A673 (cell line): ENCODE measurements at regions not wholly inside any gene's neighbourhood (a gene's known extent, or its start where the extent isn't known, plus 50 kb on each side); places are given as distances from the start of the nearest gene placed in this dataset.

Experiments used
- BruUV-seq: library from RNA; stranded (reverse); fragments of 400-500 nt; replicated peaks from 2 replicates; lab custom pipeline; 2021; lab: Mats Ljungman, UMichigan
- CTCF ChIA-PET: fragments of 300-600 bp; sonication (Branson Sonifier 250); formaldehyde crosslinking; loops from one replicate; lab custom pipeline; 2022; ENCODE audit warnings: antibody characterized with exemption; lab: Charles Lee
- POLR2A ChIA-PET: fragments of 300-600 bp; sonication (Branson Sonifier 250); formaldehyde crosslinking; loops from one replicate; lab custom pipeline; 2022; ENCODE audit warnings: antibody characterized with exemption; ENCODE audit not compliant: low non-redundant PET; lab: Charles Lee
- DNase-seq: peaks from one replicate; pipeline ENCODE4 v3.0.0-alpha.2; 2015; ENCODE audit warnings: low spot score
- H3K27ac ChIP-seq: fragments of 200-600 bp; sonication (generic); 2 replicates; pipeline ENCODE4 v1.5.1; 2016; ENCODE audit warnings: mixed run types, low read depth, mild to moderate bottlenecking, mixed read lengths, antibody characterized with exemption, low read length; ENCODE audit not compliant: poor library complexity, severe bottlenecking
- H3K27me3 ChIP-seq: fragments of 200-600 bp; sonication (generic); replicated peaks from 2 replicates; pipeline ENCODE4 v1.6.1; 2017; ENCODE audit warnings: mixed run types, low read depth, mild to moderate bottlenecking, mixed read lengths, antibody characterized with exemption, low read length; ENCODE audit not compliant: insufficient read depth, poor library complexity
- H3K36me3 ChIP-seq: fragments of 200-600 bp; sonication (generic); 2 replicates; pipeline ENCODE4 v1.6.1; 2016; ENCODE audit warnings: mixed run types, mild to moderate bottlenecking, mixed read lengths, antibody characterized with exemption, low read length; ENCODE audit not compliant: insufficient read depth, poor library complexity, severe bottlenecking
- H3K4me1 ChIP-seq: fragments of 200-600 bp; sonication (generic); 2 replicates; pipeline ENCODE4 v1.6.1; 2017; ENCODE audit warnings: mixed run types, mild to moderate bottlenecking, mixed read lengths, antibody characterized with exemption, low read length; ENCODE audit not compliant: insufficient read depth, poor library complexity, severe bottlenecking
- H3K4me3 ChIP-seq: fragments of 200-600 bp; sonication (generic); 2 replicates; pipeline ENCODE4 v1.5.1; 2016; ENCODE audit warnings: low read depth, mixed run types, mild to moderate bottlenecking, mixed read lengths, low read length; ENCODE audit not compliant: poor library complexity, severe bottlenecking
- H3K9me3 ChIP-seq: fragments of 200-600 bp; sonication (generic); 2 replicates; pipeline ENCODE4 v1.6.1; 2016; ENCODE audit warnings: mixed run types, low read depth, mild to moderate bottlenecking, mixed read lengths, antibody characterized with exemption, low read length; ENCODE audit not compliant: poor library complexity, severe bottlenecking
- EZH2 ChIP-seq: fragments of 200-600 bp; sonication (generic); IDR thresholded peaks from 2 replicates; pipeline ENCODE4 v1.6.1; 2017; ENCODE audit warnings: borderline replicate concordance, low read depth, mild to moderate bottlenecking, mixed read lengths, antibody characterized with exemption, low read length; ENCODE audit not compliant: poor library complexity, severe bottlenecking
- intact Hi-C: fragments of 100-400 bp; cut with micrococcal nuclease; formaldehyde crosslinking; loops from one replicate; pipeline ENCODE4 v1.10.0; 2022; ENCODE audit not compliant: unreplicated experiment
- TF ChIP-seq, protein P1 (sequence below): fragments of 300-800, 200-600 bp; sonication (generic); conservative IDR thresholded peaks from 2 replicates; pipeline ENCODE4 v1.5.1; 2017; ENCODE audit warnings: low read depth, mild to moderate bottlenecking, antibody characterized with exemption, low read length, moderate library complexity, mixed read lengths

DNA sequence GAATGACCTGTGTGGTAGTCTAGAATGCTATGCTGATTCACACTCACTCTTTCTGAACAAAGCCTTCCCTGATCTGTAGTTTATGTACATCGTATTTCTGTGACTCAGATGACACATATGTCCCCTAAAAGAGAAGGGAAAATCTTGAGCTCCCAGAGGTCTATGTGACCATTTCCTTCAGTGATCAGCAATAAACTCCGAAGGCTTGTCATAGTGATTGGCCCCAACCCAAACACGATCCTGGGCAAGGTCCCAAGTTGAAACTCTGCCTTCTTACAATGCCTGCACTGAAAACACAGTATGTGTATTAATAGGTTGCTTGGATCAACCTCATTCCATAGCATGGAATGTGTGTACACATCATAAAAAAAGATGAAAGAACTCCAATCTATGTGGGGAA is 685.8 kb downstream of the MAT2B start:
- POLR2A ChIA-PET: no interaction called here
- H3K4me1 ChIP-seq: no peaks in the 10 kb centered on the region
- BruUV-seq: no TSS peak
- H3K27me3 ChIP-seq: no peaks in the 10 kb centered on the region
- CTCF ChIA-PET: no interaction called here
- no peak overlapping the region for H3K4me3 ChIP-seq
- no peak overlapping the region for H3K27ac ChIP-seq
- intact Hi-C loops: no loop called here
- TF ChIP-seq, protein P1, sequence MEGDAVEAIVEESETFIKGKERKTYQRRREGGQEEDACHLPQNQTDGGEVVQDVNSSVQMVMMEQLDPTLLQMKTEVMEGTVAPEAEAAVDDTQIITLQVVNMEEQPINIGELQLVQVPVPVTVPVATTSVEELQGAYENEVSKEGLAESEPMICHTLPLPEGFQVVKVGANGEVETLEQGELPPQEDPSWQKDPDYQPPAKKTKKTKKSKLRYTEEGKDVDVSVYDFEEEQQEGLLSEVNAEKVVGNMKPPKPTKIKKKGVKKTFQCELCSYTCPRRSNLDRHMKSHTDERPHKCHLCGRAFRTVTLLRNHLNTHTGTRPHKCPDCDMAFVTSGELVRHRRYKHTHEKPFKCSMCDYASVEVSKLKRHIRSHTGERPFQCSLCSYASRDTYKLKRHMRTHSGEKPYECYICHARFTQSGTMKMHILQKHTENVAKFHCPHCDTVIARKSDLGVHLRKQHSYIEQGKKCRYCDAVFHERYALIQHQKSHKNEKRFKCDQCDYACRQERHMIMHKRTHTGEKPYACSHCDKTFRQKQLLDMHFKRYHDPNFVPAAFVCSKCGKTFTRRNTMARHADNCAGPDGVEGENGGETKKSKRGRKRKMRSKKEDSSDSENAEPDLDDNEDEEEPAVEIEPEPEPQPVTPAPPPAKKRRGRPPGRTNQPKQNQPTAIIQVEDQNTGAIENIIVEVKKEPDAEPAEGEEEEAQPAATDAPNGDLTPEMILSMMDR: no peak
- TF ChIP-seq EZH2: no peak
- H3K36me3 ChIP-seq: no peaks in the 10 kb centered on the region
- DNase-seq: no peak
- H3K9me3 ChIP-seq: no peaks in the 10 kb centered on the region

- H3K9me3 ChIP-seq: no peaks in the 10 kb centered on the region
- ChIA-PET CTCF (no interaction called here), POLR2A (no interaction called here)
- no peak overlapping the region for H3K27ac ChIP-seq
- H3K27me3 ChIP-seq: no peaks in the 10 kb centered on the region
- BruUV-seq: no TSS peak
- H3K4me3 ChIP-seq: no peak overlapping the region
- no peaks in the 10 kb centered on the region for H3K4me1 ChIP-seq
- no peaks in the 10 kb centered on the region for H3K36me3 ChIP-seq
- DNase-seq: no peak
- intact Hi-C loops: no loop called here
- no peak for TF ChIP-seq EZH2
- TF ChIP-seq, protein P1: no peak
Measured at GRCh38 chr5:164202338-164202737, 696.9 kb downstream of the MAT2B start.

- ChIA-PET POLR2A (no interaction called here), CTCF (no interaction called here)
- no peak overlapping the region for H3K27ac ChIP-seq
- no peak for TF ChIP-seq EZH2
- TF ChIP-seq, protein P1: no peak
- BruUV-seq: no TSS peak
- DNase-seq: no peak
- intact Hi-C loops: no loop called here
- peaks cover 7% of the 10 kb centered on the region for H3K27me3 ChIP-seq
- H3K36me3 ChIP-seq: no peaks in the 10 kb centered on the region
- no peaks in the 10 kb centered on the region for H3K9me3 ChIP-seq
- no peak overlapping the region for H3K4me3 ChIP-seq
- no peaks in the 10 kb centered on the region for H3K4me1 ChIP-seq
Measured at GRCh38 chr5:164203581-164204225, 698.3 kb downstream of the MAT2B start.
